HG03558 (cell line): ENCODE measurements at regions not wholly inside any gene's neighbourhood (a gene's known extent, or its start where the extent isn't known, plus 50 kb on each side); places are given as distances from the start of the nearest gene placed in this dataset.

ENCODE experiments used
- ATAC-seq: cut with Tn5 transposase; IDR thresholded peaks from one replicate; pipeline ENCODE4 v1.9.1; 2021; ENCODE audit warnings: moderate number of reproducible peaks; ENCODE audit not compliant: unreplicated experiment; ENCODE audit errors: extremely low read depth

- no peak for ATAC-seq
These were observed 161.3 kb upstream of the IRX4 start for GRCh38 chr5:2044041-2044440.

- no peak for ATAC-seq
These were observed 156.4 kb upstream of the IRX4 start for GRCh38 chr5:2039180-2039531.

GRCh38 chr5:2038321-2039179 is 155.8 kb upstream of the IRX4 start:
- no peak for ATAC-seq

GRCh38 chr5:2036885-2037284 is 154.2 kb upstream of the IRX4 start:
- no peak for ATAC-seq

DNA sequence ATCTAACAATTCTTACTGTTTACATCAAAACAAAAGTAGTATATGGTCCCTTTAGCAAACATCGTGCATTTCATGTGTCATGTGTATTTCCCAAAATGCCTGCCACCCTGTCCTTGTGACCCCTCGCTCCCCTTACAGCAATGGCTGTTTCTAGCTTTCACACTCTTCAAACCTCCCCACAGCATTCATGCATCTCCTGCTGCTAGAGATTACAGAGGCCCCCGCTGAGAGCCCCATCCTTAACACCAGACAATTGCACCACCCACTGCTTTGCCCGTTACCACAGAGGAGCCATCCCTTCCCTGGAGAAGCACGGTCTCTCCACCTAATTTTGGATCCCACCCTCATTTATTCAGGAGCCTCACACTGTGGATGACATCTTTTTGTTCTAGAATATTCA is 149.7 kb upstream of the IRX4 start:
- ATAC-seq = no peak

DNA sequence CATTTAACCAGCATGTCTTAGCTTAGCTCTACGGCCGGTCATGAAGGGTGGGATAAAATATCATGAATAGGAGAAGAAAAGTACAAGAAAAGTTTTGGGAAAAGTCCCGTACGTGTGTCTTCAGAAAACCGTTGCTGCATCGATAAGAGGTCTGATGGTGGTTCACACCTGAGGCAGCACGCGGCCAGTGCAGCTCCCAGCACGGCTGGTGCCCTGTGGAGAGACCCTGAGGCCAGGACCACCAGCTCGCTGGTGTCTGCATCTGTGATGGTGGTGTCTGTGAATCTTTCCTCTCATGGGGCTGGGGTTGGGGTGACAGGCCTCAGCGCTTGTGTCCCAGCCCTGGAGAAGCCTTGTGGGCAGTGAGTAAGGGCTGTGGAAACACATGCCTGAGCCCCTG is 148.9 kb upstream of the IRX4 start:
- ATAC-seq = no peak

DNA sequence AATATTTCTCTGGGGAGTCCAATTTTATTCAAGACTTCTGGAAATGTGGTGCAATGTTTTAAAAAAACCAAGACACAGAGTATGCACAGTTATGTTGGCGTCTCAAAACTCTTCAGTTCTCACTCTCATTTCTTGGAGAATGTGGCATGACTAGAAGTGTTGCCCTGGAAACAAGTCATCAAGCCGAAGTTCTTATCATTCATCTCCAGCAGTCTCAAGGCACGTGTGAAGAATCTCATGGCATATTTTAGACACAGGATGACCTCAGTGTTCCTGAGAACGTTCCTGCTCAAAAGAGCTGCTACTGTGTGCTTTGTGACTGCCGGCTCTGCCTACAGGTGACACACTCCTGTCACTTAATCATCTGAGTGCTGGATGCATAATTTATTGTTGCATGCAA is 147.4 kb upstream of the IRX4 start:
- no peak for ATAC-seq

DNA sequence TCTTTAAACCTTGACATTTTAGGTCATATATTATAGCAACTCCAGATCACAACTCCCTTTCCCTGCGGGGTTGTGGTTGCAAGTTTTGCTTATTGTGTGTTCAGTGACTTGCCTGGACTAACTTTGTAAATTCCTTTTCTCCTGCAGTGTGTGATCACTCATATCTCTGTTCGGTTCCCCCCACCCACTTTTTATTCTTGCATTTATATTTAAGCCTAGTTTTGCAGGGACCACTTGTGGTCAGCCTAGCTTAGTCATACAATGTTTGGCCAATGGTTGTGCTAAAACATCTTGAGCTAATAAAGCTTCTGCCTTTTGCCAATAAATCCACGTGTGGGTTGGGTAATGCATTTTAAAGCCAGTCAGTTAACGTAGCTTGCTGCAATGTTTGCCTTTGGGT is 146.5 kb upstream of the IRX4 start:
- ATAC-seq = no peak

DNA sequence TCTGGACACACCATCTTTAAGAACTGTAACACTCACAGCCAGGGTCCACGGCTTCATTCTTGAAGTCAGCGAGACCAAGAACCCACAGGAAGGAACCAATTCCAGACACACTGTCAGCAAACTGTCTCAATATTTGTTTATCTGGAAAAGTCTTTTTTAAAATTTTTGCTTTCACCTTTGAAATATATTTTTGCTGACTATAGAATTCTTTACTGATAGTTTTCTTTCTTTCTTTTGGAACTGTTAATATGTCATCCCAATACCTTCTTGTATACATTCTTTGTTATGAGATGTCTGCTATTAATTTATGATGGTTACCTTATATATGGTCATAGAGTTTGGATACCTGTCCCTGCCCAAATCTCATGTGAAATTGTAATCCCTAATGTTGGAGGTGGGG is 145.1 kb upstream of the IRX4 start:
- no peak for ATAC-seq

GRCh38 chr5:2024986-2025721 is 142.4 kb upstream of the IRX4 start:
- no peak for ATAC-seq

DNA sequence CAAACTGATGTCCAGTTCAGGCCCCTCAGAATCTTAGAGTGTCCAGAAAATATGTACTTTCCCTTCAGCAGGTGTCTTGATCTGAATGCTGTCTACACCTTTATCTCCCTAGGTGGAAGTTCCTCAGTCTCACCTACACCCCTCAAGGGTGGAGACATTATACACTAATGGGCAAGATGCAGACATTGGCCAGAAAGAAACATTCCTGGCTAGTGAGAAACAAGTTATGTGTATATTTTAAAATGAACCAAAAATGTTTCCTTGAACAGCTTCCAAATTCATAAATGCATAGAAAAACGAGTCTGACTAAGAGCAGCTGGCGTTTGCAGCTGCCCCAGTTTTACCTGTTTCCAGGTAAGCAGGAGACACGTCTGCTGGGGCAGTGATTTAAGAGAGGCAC is 140.5 kb upstream of the IRX4 start:
- no peak for ATAC-seq

- ATAC-seq = no peak
These were observed 139.7 kb upstream of the IRX4 start for GRCh38 chr5:2022436-2022835.

GRCh38 chr5:2021484-2022176 is 138.9 kb upstream of the IRX4 start:
- no peak for ATAC-seq

GRCh38 chr5:2020730-2021129 is 138.0 kb upstream of the IRX4 start:
- no peak for ATAC-seq

- no peak for ATAC-seq
These were observed 137.0 kb upstream of the IRX4 start for GRCh38 chr5:2019716-2020115.

GRCh38 chr5:2018390-2018724 is 135.6 kb upstream of the IRX4 start:
- no peak for ATAC-seq

- ATAC-seq = no peak
These were observed 135.0 kb upstream of the IRX4 start for GRCh38 chr5:2017540-2018389.

GRCh38 chr5:2015961-2016360 is 133.2 kb upstream of the IRX4 start:
- ATAC-seq = no peak

- no peak for ATAC-seq
These were observed 132.6 kb upstream of the IRX4 start for GRCh38 chr5:2015124-2015848.

DNA sequence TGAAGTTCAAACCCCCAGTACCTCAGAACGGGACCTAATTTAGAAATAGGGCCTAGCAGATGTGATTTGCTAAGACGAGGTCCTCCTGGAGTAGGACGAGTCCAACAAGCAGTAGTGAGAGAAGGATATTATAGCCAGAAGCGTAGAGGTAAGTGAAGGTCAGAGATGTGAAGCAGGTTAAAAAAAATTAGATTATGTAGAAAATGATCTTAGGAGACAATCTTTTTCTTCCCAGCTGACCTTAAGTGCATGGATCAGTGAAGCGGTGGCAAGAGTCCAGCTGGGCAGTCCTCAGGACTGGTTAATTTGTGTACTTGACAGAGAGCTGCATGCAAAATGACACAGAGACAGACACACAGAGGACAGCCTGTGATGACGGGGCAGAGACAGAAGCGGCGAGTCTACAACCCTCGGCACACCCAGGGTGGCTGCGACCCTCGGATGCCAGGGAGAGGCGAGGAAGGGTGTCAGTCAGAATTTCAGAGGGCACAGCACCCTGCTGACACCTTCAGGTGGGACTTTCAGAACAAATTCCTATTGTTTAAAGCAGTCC is 131.4 kb upstream of the IRX4 start:
- no peak for ATAC-seq
